ENCODE measurements at regions not wholly inside any gene's neighbourhood (a gene's known extent, or its start where the extent isn't known, plus 50 kb on each side); places are given as distances from the start of the nearest gene placed in this dataset.

DNA sequence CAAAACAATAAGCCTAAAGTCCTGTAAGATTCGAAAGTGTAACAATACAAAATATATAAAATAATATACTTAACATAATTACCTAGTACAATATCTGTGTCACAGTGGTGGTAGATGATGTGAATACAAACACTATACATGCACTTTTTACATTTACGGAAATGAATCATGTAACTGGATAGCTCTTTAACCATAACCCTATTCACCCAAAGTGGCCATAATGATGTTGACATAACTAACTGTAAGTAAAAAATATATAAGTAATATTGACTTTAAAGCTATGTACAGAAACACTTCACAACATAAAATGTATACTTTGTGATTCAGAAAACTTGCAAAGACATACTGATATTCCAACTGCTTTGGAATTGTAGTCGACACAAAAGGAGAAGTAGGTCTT is 616.9 kb upstream of the SLC8A1 start:
- TF ChIP-seq POLR2A (IDR thresholded peaks at IDR 0.05) (no peak), EP300 (IDR thresholded peaks at IDR 0.05) (no peak)
- TF ChIP-seq, protein P1, sequence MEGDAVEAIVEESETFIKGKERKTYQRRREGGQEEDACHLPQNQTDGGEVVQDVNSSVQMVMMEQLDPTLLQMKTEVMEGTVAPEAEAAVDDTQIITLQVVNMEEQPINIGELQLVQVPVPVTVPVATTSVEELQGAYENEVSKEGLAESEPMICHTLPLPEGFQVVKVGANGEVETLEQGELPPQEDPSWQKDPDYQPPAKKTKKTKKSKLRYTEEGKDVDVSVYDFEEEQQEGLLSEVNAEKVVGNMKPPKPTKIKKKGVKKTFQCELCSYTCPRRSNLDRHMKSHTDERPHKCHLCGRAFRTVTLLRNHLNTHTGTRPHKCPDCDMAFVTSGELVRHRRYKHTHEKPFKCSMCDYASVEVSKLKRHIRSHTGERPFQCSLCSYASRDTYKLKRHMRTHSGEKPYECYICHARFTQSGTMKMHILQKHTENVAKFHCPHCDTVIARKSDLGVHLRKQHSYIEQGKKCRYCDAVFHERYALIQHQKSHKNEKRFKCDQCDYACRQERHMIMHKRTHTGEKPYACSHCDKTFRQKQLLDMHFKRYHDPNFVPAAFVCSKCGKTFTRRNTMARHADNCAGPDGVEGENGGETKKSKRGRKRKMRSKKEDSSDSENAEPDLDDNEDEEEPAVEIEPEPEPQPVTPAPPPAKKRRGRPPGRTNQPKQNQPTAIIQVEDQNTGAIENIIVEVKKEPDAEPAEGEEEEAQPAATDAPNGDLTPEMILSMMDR (IDR thresholded peaks at IDR 0.05) = no peak
- intact Hi-C loops (cut with DNase I) = no loop called here
- H3K9me3 ChIP-seq = no peaks in the 10 kb centered on the region
- WGBS, 3 donors = 93 to 96% (median 94%) methylated on average over 3 of the region's 3 CpGs
- no peaks in the 10 kb centered on the region for H3K4me1 ChIP-seq (ENCODE audit: insufficient read depth)
- no peaks in the 10 kb centered on the region for H3K27me3 ChIP-seq
- H3K27ac ChIP-seq = no peak overlapping the region
- DNase-seq = no peak
- no peaks in the 10 kb centered on the region for H3K36me3 ChIP-seq
- no peak overlapping the region for H3K4me3 ChIP-seq

DNA sequence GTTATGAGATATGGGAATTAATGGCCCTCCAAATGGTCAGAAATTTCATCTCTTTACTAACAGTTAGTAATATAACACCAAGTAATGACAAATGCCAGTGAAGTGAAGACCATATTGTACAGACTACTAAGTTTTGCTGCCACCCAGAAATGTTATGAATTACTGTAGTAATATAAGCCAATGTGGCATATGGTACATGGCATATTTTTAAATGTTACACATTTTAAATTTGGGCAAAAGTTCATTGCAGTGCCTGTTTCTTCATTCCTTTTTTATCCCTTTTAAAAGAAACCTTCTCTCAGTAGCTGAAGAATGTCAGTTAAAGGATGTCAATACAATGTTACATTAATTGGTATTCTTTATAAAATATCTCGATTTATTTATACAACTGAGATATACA is 626.5 kb upstream of the SLC8A1 start:
- Histone ChIP-seq H3K36me3 (no peaks in the 10 kb centered on the region), H3K4me3 (no peak overlapping the region), H3K9me3 (no peaks in the 10 kb centered on the region), H3K4me1 (ENCODE audit: insufficient read depth) (no peaks in the 10 kb centered on the region), H3K27me3 (no peaks in the 10 kb centered on the region), H3K27ac (no peak overlapping the region)
- 89 to 97% (median 91%) methylated on average over 1 of the region's 1 CpG for WGBS, 3 donors
- TF ChIP-seq EP300 (IDR thresholded peaks at IDR 0.05) (no peak), POLR2A (IDR thresholded peaks at IDR 0.05) (no peak)
- TF ChIP-seq, protein P1 (IDR thresholded peaks at IDR 0.05) = no peak
- intact Hi-C loops (cut with DNase I) = no loop called here
- no peak for DNase-seq

DNA sequence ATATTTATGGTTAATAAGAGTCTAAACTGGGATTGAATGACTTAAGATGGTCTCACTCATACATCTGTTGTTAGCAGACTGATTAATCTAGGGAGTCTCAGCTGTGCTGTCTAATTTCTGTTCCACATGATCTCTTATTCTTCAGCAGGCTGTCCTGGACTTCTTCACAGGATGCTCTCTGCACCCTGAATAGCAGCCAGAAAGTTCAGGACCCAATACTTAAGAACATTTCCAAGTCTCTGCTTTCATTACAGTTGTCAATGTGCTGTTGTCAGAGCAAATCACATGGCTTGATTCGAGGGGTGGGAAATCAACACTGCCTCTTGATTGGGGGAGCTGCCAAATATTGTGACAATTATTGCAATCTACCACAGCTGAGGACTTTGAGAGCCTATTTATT is 627.1 kb upstream of the SLC8A1 start:
- Histone ChIP-seq H3K36me3 (no peaks in the 10 kb centered on the region), H3K4me3 (no peak overlapping the region), H3K27me3 (no peaks in the 10 kb centered on the region), H3K9me3 (no peaks in the 10 kb centered on the region), H3K27ac (no peak overlapping the region), H3K4me1 (ENCODE audit: insufficient read depth) (no peaks in the 10 kb centered on the region)
- 42 to 56% (median 45%) methylated on average over 1 of the region's 1 CpG for WGBS, 3 donors
- intact Hi-C loops (cut with DNase I) = no loop called here
- TF ChIP-seq EP300 (IDR thresholded peaks at IDR 0.05) = no peak
- TF ChIP-seq, protein P1 (IDR thresholded peaks at IDR 0.05) = no peak
- TF ChIP-seq POLR2A (IDR thresholded peaks at IDR 0.05) = no peak
- DNase-seq = no peak

DNA sequence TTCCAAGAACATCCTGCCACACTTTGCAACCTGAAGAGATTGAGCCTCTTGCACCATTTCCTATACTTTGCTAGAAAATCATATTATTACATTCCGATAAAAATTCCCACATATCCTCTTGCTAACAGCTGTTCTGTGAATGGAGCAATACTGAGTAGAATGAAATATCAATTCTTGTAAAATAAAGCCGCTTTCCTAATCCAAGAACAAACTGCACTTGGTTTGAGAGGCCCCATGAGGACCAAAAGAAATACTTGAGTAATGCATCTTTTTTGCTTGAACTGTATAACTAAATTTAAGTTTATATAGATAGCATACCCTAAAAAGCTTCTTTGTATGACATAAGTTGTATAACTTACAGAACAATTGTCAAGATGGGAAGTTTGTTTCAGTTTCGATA is 632.4 kb upstream of the SLC8A1 start:
- H3K36me3 ChIP-seq = no peaks in the 10 kb centered on the region
- no peak overlapping the region for H3K27ac ChIP-seq
- no peak overlapping the region for H3K4me3 ChIP-seq
- no peaks in the 10 kb centered on the region for H3K27me3 ChIP-seq
- no peaks in the 10 kb centered on the region for H3K4me1 ChIP-seq (ENCODE audit: insufficient read depth)
- 64 to 98% (median 80%) methylated on average over 3 of the region's 3 CpGs for WGBS, 3 donors
- no peaks in the 10 kb centered on the region for H3K9me3 ChIP-seq
- TF ChIP-seq POLR2A (IDR thresholded peaks at IDR 0.05) (no peak), EP300 (IDR thresholded peaks at IDR 0.05) (no peak)
- TF ChIP-seq, protein P1 (IDR thresholded peaks at IDR 0.05) = no peak
- DNase-seq = no peak
- intact Hi-C loops (cut with DNase I) = no loop called here

DNA sequence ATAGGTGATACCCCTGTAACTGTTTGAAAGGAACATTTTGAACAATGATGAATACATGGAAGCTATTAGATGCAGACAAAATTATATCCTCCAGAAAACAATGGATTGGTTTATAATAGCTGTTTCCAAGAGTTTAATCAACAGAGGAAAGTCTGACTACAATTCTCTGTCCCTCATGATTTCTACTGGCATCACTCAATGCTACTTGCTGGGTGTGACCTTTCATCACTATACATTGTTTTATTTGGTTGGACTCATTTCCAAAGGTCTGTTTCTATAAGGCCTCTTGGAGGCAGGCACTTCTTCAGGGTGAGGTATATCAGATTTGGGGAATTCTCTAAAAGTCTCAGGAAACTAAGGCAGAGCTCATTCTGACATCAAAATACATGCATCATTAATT is 636.1 kb upstream of the SLC8A1 start:
- no peaks in the 10 kb centered on the region for H3K27me3 ChIP-seq
- no peak for DNase-seq
- H3K36me3 ChIP-seq = no peaks in the 10 kb centered on the region
- intact Hi-C loops (cut with DNase I) = no loop called here
- no peak overlapping the region for H3K4me3 ChIP-seq
- H3K4me1 ChIP-seq (ENCODE audit: insufficient read depth) = no peaks in the 10 kb centered on the region
- H3K9me3 ChIP-seq = no peaks in the 10 kb centered on the region
- TF ChIP-seq EP300 (IDR thresholded peaks at IDR 0.05) = no peak
- no peak overlapping the region for H3K27ac ChIP-seq
